SK-N-SH (cell line): ENCODE measurements at regions not wholly inside any gene's neighbourhood (a gene's known extent, or its start where the extent isn't known, plus 50 kb on each side); places are given as distances from the start of the nearest gene placed in this dataset.

Experiments
- CTCF ChIA-PET: fragments of 300-600, 350-600 bp; formaldehyde crosslinking; extraction: SDS; loops from one replicate; lab custom pipeline; 2021; lab: Yijun Ruan, JAX
- POLR2A ChIA-PET: fragments of 350-600 bp; sonication (Branson Sonifier 250); formaldehyde crosslinking; extraction: SDS; loops from one replicate; lab custom pipeline; 2020; ENCODE audit warnings: antibody characterized with exemption, inconsistent platforms; lab: Yijun Ruan, JAX
- DNase-seq: peaks from one replicate; pipeline ENCODE4 v3.0.0; 2012
- H2AFZ ChIP-seq: fragments of 200-600 bp; sonication (generic); 2 replicates; pipeline ENCODE4 v1.8.1; 2016; ENCODE audit warnings: antibody characterized with exemption, mild to moderate bottlenecking, low read depth
- H3F3A ChIP-seq: fragments of 200-600 bp; sonication (generic); replicated peaks from 2 replicates; pipeline ENCODE3; 2016; ENCODE audit warnings: antibody characterized with exemption, mild to moderate bottlenecking; ENCODE audit not compliant: insufficient read depth
- H3K27ac ChIP-seq, 2 experiments: fragments of 200-500 bp in 1 of 2; fragments of 200-600 bp in 1 of 2; sonication (Bioruptor generic) in 1 of 2; sonication (generic), shearing (Covaris generic) in 1 of 2; 2 replicates each; pipeline versions ENCODE4 v1.5.1 to v1.6.1; 2014 to 2016; ENCODE audit warnings: low read depth in 2 of 2, inconsistent platforms in 1 of 2, low read length in 1 of 2, mild to moderate bottlenecking in 1 of 2, mixed read lengths in 1 of 2
- H3K27me3 ChIP-seq: fragments of 200-600 bp; sonication (generic), shearing (Covaris generic); 2 replicates; pipeline ENCODE4 v1.6.1; 2016; ENCODE audit warnings: mixed run types; ENCODE audit not compliant: insufficient read depth
- H3K36me3 ChIP-seq, 2 experiments: fragments of 200-500 bp in 1 of 2; fragments of 200-600 bp in 1 of 2; sonication (Bioruptor generic) in 1 of 2; sonication (generic) in 1 of 2; replicated peaks in 1 of 2; 2 replicates each; pipeline versions ENCODE3 to v1.5.1; 2014 to 2016; ENCODE audit warnings: low read length in 1 of 2, mild to moderate bottlenecking in 1 of 2; ENCODE audit not compliant: insufficient read depth in 2 of 2, control insufficient read depth in 1 of 2
- H3K4me1 ChIP-seq, 2 experiments: fragments of 200-500 bp in 1 of 2; fragments of 200-600 bp in 1 of 2; sonication (Bioruptor generic) in 1 of 2; sonication (generic), shearing (Covaris generic) in 1 of 2; 2 replicates each; pipeline versions ENCODE4 v1.5.1 to v1.6.1; 2014 to 2016; ENCODE audit warnings: low read depth in 1 of 2, low read length in 1 of 2, mixed run types in 1 of 2; ENCODE audit not compliant: insufficient read depth in 2 of 2, control insufficient read depth in 1 of 2
- H3K4me2 ChIP-seq: fragments of 200-600 bp; sonication (generic), shearing (Covaris generic); 2 replicates; pipeline ENCODE4 v1.6.1; 2017; ENCODE audit warnings: mixed run types
- H3K4me3 ChIP-seq, 2 experiments: fragments of 200-500 bp in 1 of 2; fragments of 200-600 bp in 1 of 2; sonication (Bioruptor generic) in 1 of 2; sonication (generic), shearing (Covaris generic) in 1 of 2; 2 replicates each; pipeline versions ENCODE4 v1.5.1 to v1.8.1; 2014 to 2016; ENCODE audit warnings: low read depth in 2 of 2, inconsistent platforms in 1 of 2, low read length in 1 of 2, mild to moderate bottlenecking in 1 of 2, mixed read lengths in 1 of 2, moderate library complexity in 1 of 2
- H3K79me2 ChIP-seq: fragments of 200-600 bp; sonication (generic); 2 replicates; pipeline ENCODE4 v1.8.1; 2017; ENCODE audit warnings: mild to moderate bottlenecking; ENCODE audit not compliant: insufficient read depth
- H3K9ac ChIP-seq: fragments of 200-600 bp; sonication (generic); 2 replicates; pipeline ENCODE4 v1.6.1; 2017; ENCODE audit warnings: mixed run types
- H3K9me2 ChIP-seq: fragments of 200-600 bp; sonication (generic); 2 replicates; pipeline ENCODE4 v1.6.1; 2017; ENCODE audit warnings: mixed run types
- H3K9me3 ChIP-seq: fragments of 200-600 bp; sonication (generic); 2 replicates; pipeline ENCODE4 v1.6.1; 2017; ENCODE audit warnings: mixed run types, mild to moderate bottlenecking, moderate library complexity
- H4K20me1 ChIP-seq: fragments of 200-600 bp; sonication (generic); 2 replicates; pipeline ENCODE4 v1.6.1; 2017; ENCODE audit warnings: mild to moderate bottlenecking, mixed run types; ENCODE audit not compliant: insufficient read depth
- EZH2phosphoT487 ChIP-seq: fragments of 200-600 bp; sonication (generic); IDR thresholded peaks from 2 replicates; pipeline ENCODE4 v1.6.1; 2017; ENCODE audit warnings: low read depth, mixed run types, mild to moderate bottlenecking, antibody characterized with exemption, moderate library complexity, borderline replicate concordance
- FOSL2 ChIP-seq: IDR thresholded peaks from 2 replicates; pipeline ENCODE4 v1.4.0; 2012; ENCODE audit warnings: low read depth, mild to moderate bottlenecking, moderate library complexity, borderline replicate concordance
- FOXJ3 ChIP-seq: sonication (generic); formaldehyde crosslinking; IDR thresholded peaks from 2 replicates; pipeline ENCODE4 v1.5.1; 2020; ENCODE audit warnings: mild to moderate bottlenecking, missing genetic modification reagents
- FOXM1 ChIP-seq: IDR thresholded peaks from 2 replicates; pipeline ENCODE4 v1.4.0; 2012; ENCODE audit warnings: low read depth, mild to moderate bottlenecking
- MAX ChIP-seq: IDR thresholded peaks from 2 replicates; pipeline ENCODE4 v1.4.0; 2012; ENCODE audit warnings: low read depth
- POLR2AphosphoS5 ChIP-seq: IDR thresholded peaks from 2 replicates; pipeline ENCODE4 v1.6.1; 2012; ENCODE audit warnings: low read depth, low read length
- RCOR1 ChIP-seq: fragments of 150-350 bp; IDR thresholded peaks from 2 replicates; pipeline ENCODE4 v1.6.1; 2017; ENCODE audit warnings: antibody characterized with exemption, low read length
- REST ChIP-seq: IDR thresholded peaks from 2 replicates; pipeline ENCODE4 v1.6.1; 2012; ENCODE audit warnings: mild to moderate bottlenecking, low read depth, low read length, moderate library complexity
- SIN3A ChIP-seq: IDR thresholded peaks from 2 replicates; pipeline ENCODE4 v1.6.1; 2012; ENCODE audit warnings: low read depth, mild to moderate bottlenecking, low read length, moderate library complexity, borderline replicate concordance
- TAF1 ChIP-seq: IDR thresholded peaks from 2 replicates; pipeline ENCODE4 v1.6.1; 2012; ENCODE audit warnings: low read depth, mild to moderate bottlenecking, low read length, moderate library complexity, borderline replicate concordance
- TCF12 ChIP-seq: IDR thresholded peaks from 2 replicates; pipeline ENCODE4 v1.4.0; 2012
- USF2 ChIP-seq: fragments of 150-350 bp; IDR thresholded peaks from 2 replicates; pipeline ENCODE4 v1.6.1; 2017; ENCODE audit warnings: antibody characterized with exemption, low read length, low read depth, borderline replicate concordance
- YY1 ChIP-seq: IDR thresholded peaks from 2 replicates; pipeline ENCODE4 v1.4.0; 2012; ENCODE audit warnings: low read depth, mild to moderate bottlenecking
- WGBS: methylation state at CpG from one replicate; pipeline ENCODE4 v1.1.6; 2017; ENCODE audit warnings: low lambda C conversion rate; 5-methylcytosine and 5-hydroxymethylcytosine counted together

GRCh38 chr3:64381367-64381766 is 156.1 kb upstream of the PRICKLE2 start:
- Histone ChIP-seq H3K9me2 (no peaks in the 10 kb centered on the region), H3K79me2 (no peaks in the 10 kb centered on the region), H3K4me3 (no peak overlapping the region), H3K27ac (no peak overlapping the region), H3K27me3 (no peaks in the 10 kb centered on the region), H3K9ac (no peak overlapping the region), H2AFZ (no peak overlapping the region), H3K9me3 (no peaks in the 10 kb centered on the region), H3F3A (no peaks in the 10 kb centered on the region), H3K4me1 (no peaks in the 10 kb centered on the region; a peak in 1 of 4 replicates), H3K4me2 (no peak overlapping the region), H4K20me1 (no peaks in the 10 kb centered on the region), H3K36me3 (no peaks in the 10 kb centered on the region)
- 80% methylated on average over 4 of the region's 4 CpGs for WGBS
- ChIA-PET CTCF (interaction anchor here (1.1 kb wide), 1 partner anchor 9 kb away, joined by 3 read pairs; no protein-coding TSS in a partner anchor), POLR2A (no interaction called here)
- no peak for DNase-seq
- TF ChIP-seq FOXM1 (no peak), TAF1 (no peak), REST (no peak), FOXJ3 (CRISPR knock-in tag) (no peak), SIN3A (no peak), EZH2phosphoT487 (no peak), TCF12 (no peak), FOSL2 (no peak), RCOR1 (no peak), POLR2AphosphoS5 (no peak)

- Histone ChIP-seq H3F3A (no peaks in the 10 kb centered on the region), H3K9me3 (peaks cover 6% of the 10 kb centered on the region; the same call in 1 of the 2 replicates), H4K20me1 (no peaks in the 10 kb centered on the region), H2AFZ (no peak overlapping the region)
- WGBS = 65% methylated on average over 1 of the region's 1 CpG
- TF ChIP-seq RCOR1 (no peak), MAX (no peak), SIN3A (no peak), YY1 (no peak), EZH2phosphoT487 (no peak), USF2 (no peak), REST (no peak)
- TF ChIP-seq, all 33 proteins: peak for 0
- H3K27ac ChIP-seq = no peak overlapping the region
- POLR2A ChIA-PET = no interaction called here
- H3K9me2 ChIP-seq = no peaks in the 10 kb centered on the region
- H3K4me1 ChIP-seq = no peaks in the 10 kb centered on the region; a peak in 1 of 4 replicates
- peaks cover 0 to 4% of the 10 kb centered on the region in 2 experiments for H3K36me3 ChIP-seq
- CTCF ChIA-PET = no interaction called here
- H3K4me2 ChIP-seq = no peak overlapping the region
- H3K9ac ChIP-seq = no peak overlapping the region
- H3K4me3 ChIP-seq = no peak overlapping the region
- H3K79me2 ChIP-seq = no peaks in the 10 kb centered on the region
- no peaks in the 10 kb centered on the region for H3K27me3 ChIP-seq
- no peak for DNase-seq
These were observed 155.3 kb upstream of the PRICKLE2 start for GRCh38 chr3:64380546-64380945.
